Fibroblast of lung (primary cell): ENCODE measurements at regions not wholly inside any gene's neighbourhood (a gene's known extent, or its start where the extent isn't known, plus 50 kb on each side); places are given as distances from the start of the nearest gene placed in this dataset.

Experiments
- CTCF ChIP-seq, 2 donors: IDR thresholded peaks in 1 of 2; conservative IDR thresholded peaks in 1 of 2; 1 replicate in 1 of 2; 2 replicates in 1 of 2; pipeline ENCODE4 v1.5.1; 2011 to 2012; ENCODE audit warnings: low read length in 2 of 2, control low read depth in 1 of 2, inconsistent platforms in 1 of 2, low read depth in 1 of 2, mild to moderate bottlenecking in 1 of 2
- EZH2 ChIP-seq: IDR thresholded peaks from 2 replicates; pipeline ENCODE4 v1.5.1; 2012; ENCODE audit warnings: low read length, control low read depth, mild to moderate bottlenecking; ENCODE audit errors: missing control alignments

DNA sequence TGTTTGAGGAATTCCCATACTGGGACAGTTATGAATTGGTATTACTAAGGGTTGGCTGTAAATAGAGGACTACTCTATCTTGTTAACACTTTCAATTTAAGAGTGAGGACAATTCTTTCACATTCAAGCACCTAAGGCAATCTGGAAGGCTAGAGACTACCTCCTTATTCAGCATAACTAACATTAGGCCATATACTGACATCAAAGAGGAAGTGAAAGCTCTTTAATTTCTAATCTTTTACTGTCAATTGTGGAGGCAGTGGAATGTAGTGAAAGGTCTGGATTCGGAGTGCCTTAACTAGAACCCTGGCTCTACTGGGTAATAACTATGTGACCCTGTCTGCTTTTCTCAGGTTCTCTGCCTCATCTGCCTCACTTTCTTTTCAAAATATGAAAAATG is 134.0 kb downstream of the UFM1 start:
- TF ChIP-seq CTCF (conservative IDR thresholded peaks at IDR 0.05 in 1 of 2, IDR thresholded peaks at IDR 0.05 in 1 of 2; ENCODE audit: low read depth in 1 of 2, low read length in 2 of 2) (no peak), EZH2 (no peak)
